HEK293 (cell line): ENCODE measurements at regions not wholly inside any gene's neighbourhood (a gene's known extent, or its start where the extent isn't known, plus 50 kb on each side); places are given as distances from the start of the nearest gene placed in this dataset.

Experiments used
- CTCF ChIA-PET: fragments of 350-600 bp; formaldehyde crosslinking; extraction: SDS; loops from one replicate; lab custom pipeline; 2021; ENCODE audit warnings: antibody characterized with exemption; lab: Yijun Ruan, JAX
- POLR2A ChIA-PET: fragments of 300-600 bp; formaldehyde crosslinking; extraction: SDS; loops from one replicate; lab custom pipeline; 2020; ENCODE audit warnings: antibody characterized with exemption, inconsistent platforms; lab: Yijun Ruan, JAX
- H3K27ac ChIP-seq: fragments of 200-500 bp; sonication (Bioruptor generic); 2 replicates; pipeline ENCODE4 v1.5.1; 2014; ENCODE audit warnings: low read depth, low read length, control low read depth, inconsistent platforms; ENCODE audit errors: extremely low read depth
- H3K36me3 ChIP-seq, 2 experiments: fragments of 200-500 bp in 1 of 2; sonication (Bioruptor generic) in 1 of 2; 1 replicate in 1 of 2; 2 replicates in 1 of 2; pipeline ENCODE4 v1.5.1; 2014 to 2017; ENCODE audit warnings: inconsistent platforms in 2 of 2, low read length in 2 of 2; ENCODE audit not compliant: control insufficient read depth in 2 of 2, insufficient read depth in 1 of 2
- H3K4me1 ChIP-seq: fragments of 200-500 bp; sonication (Bioruptor generic); 2 replicates; pipeline ENCODE4 v1.5.1; 2014; ENCODE audit warnings: mild to moderate bottlenecking, low read length, inconsistent platforms; ENCODE audit not compliant: control insufficient read depth, insufficient read depth
- H3K4me3 ChIP-seq: 2 replicates; pipeline ENCODE4 v1.5.1; 2011; ENCODE audit warnings: low read depth, mild to moderate bottlenecking, control low read depth, low read length, moderate library complexity
- H3K9me3 ChIP-seq: fragments of 200-500 bp; sonication (Bioruptor generic); 2 replicates; pipeline ENCODE4 v1.5.1; 2014; ENCODE audit warnings: low read depth, low read length, inconsistent platforms; ENCODE audit not compliant: control insufficient read depth, insufficient read depth
- EGR2 ChIP-seq: fragments of 450-650 bp; formaldehyde crosslinking; IDR thresholded peaks from 2 replicates; pipeline ENCODE4 v1.5.1; 2016; ENCODE audit warnings: low read depth, missing biosample characterization, missing genetic modification characterization
- HOXA7 ChIP-seq: sonication (generic); formaldehyde crosslinking; IDR thresholded peaks from 2 replicates; pipeline ENCODE4 v1.8.1; 2022; ENCODE audit warnings: missing genetic modification reagents, borderline replicate concordance
- PRDM10 ChIP-seq: fragments of 450-650 bp; formaldehyde crosslinking; IDR thresholded peaks from 2 replicates; pipeline ENCODE4 v1.5.1; 2016; ENCODE audit warnings: missing biosample characterization, missing genetic modification characterization
- PRDM6 ChIP-seq: fragments of 450-650 bp; formaldehyde crosslinking; IDR thresholded peaks from 2 replicates; pipeline ENCODE4 v1.5.1; 2017; ENCODE audit warnings: missing biosample characterization, missing genetic modification characterization
- SETDB1 ChIP-seq: IDR thresholded peaks from one replicate; pipeline ENCODE4 v1.6.1; 2017; ENCODE audit warnings: mild to moderate bottlenecking, low read length, moderate library complexity, mixed read lengths; ENCODE audit not compliant: insufficient read length
- TRIM28 ChIP-seq: IDR thresholded peaks from 2 replicates; pipeline ENCODE4 v1.6.1; 2011; ENCODE audit warnings: low read length, control low read depth, borderline replicate concordance
- ZBTB1 ChIP-seq: fragments of 450-650 bp; formaldehyde crosslinking; IDR thresholded peaks from 2 replicates; pipeline ENCODE4 v1.5.1; 2016; ENCODE audit warnings: missing biosample characterization, missing genetic modification characterization
- ZBTB44 ChIP-seq: fragments of 450-650 bp; IDR thresholded peaks from 2 replicates; pipeline ENCODE4 v1.5.1; 2018; ENCODE audit warnings: missing biosample characterization, mild to moderate bottlenecking, missing genetic modification characterization
- ZFHX2 ChIP-seq: fragments of 450-650 bp; formaldehyde crosslinking; conservative IDR thresholded peaks from 2 replicates; pipeline ENCODE4 v1.5.1; 2016; ENCODE audit warnings: missing biosample characterization, missing genetic modification characterization
- ZNF140 ChIP-seq: fragments of 450-650 bp; formaldehyde crosslinking; IDR thresholded peaks from 2 replicates; pipeline ENCODE4 v1.5.1; 2016; ENCODE audit warnings: missing biosample characterization, missing genetic modification characterization
- ZNF16 ChIP-seq: fragments of 450-650 bp; formaldehyde crosslinking; IDR thresholded peaks from 2 replicates; pipeline ENCODE4 v1.5.1; 2016; ENCODE audit warnings: low read depth, missing biosample characterization, missing genetic modification characterization
- ZNF174 ChIP-seq: fragments of 450-650 bp; formaldehyde crosslinking; IDR thresholded peaks from 2 replicates; pipeline ENCODE4 v1.5.0; 2017; ENCODE audit warnings: missing biosample characterization, mild to moderate bottlenecking, missing genetic modification characterization
- ZNF175 ChIP-seq: fragments of 450-650 bp; formaldehyde crosslinking; IDR thresholded peaks from 2 replicates; pipeline ENCODE4 v1.5.1; 2016; ENCODE audit warnings: missing biosample characterization, missing genetic modification characterization
- ZNF202 ChIP-seq: fragments of 450-650 bp; formaldehyde crosslinking; IDR thresholded peaks from 2 replicates; pipeline ENCODE4 v1.5.1; 2016; ENCODE audit warnings: missing biosample characterization, missing genetic modification characterization, borderline replicate concordance
- ZNF223 ChIP-seq: fragments of 450-650 bp; formaldehyde crosslinking; IDR thresholded peaks from 2 replicates; pipeline ENCODE4 v1.5.1; 2016; ENCODE audit warnings: missing biosample characterization, missing genetic modification characterization
- ZNF274 ChIP-seq, 2 experiments: fragments of 200-500 bp in 1 of 2; fragments of 450-650 bp in 1 of 2; sonication (Bioruptor generic) in 1 of 2; formaldehyde crosslinking in 1 of 2; IDR thresholded peaks; 2 replicates each; pipeline versions ENCODE4 v1.5.1 to v1.6.1; 2014 to 2016; ENCODE audit warnings: borderline replicate concordance in 1 of 2, inconsistent platforms in 1 of 2, low read length in 1 of 2, missing biosample characterization in 1 of 2, missing genetic modification characterization in 1 of 2
- ZNF302 ChIP-seq: fragments of 450-650 bp; formaldehyde crosslinking; IDR thresholded peaks from 2 replicates; pipeline ENCODE4 v1.5.1; 2016; ENCODE audit warnings: missing biosample characterization, missing genetic modification characterization, low read depth
- ZNF394 ChIP-seq: fragments of 450-650 bp; formaldehyde crosslinking; IDR thresholded peaks from 2 replicates; pipeline ENCODE4 v1.5.1; 2016; ENCODE audit warnings: missing biosample characterization, missing genetic modification characterization, mild to moderate bottlenecking, moderate library complexity, borderline replicate concordance
- ZNF426 ChIP-seq: fragments of 450-650 bp; formaldehyde crosslinking; IDR thresholded peaks from 2 replicates; pipeline ENCODE4 v1.5.1; 2017; ENCODE audit warnings: missing biosample characterization, missing genetic modification characterization, mild to moderate bottlenecking, inconsistent platforms, moderate library complexity
- ZNF48 ChIP-seq: fragments of 450-650 bp; formaldehyde crosslinking; IDR thresholded peaks from 2 replicates; pipeline ENCODE4 v1.5.1; 2016; ENCODE audit warnings: missing biosample characterization, missing genetic modification characterization
- ZNF544 ChIP-seq: fragments of 450-650 bp; formaldehyde crosslinking; IDR thresholded peaks from 2 replicates; pipeline ENCODE4 v1.5.0; 2017; ENCODE audit warnings: missing biosample characterization, missing genetic modification characterization
- ZNF561 ChIP-seq: fragments of 450-650 bp; IDR thresholded peaks from 2 replicates; pipeline ENCODE4 v1.5.1; 2018; ENCODE audit warnings: missing biosample characterization, missing genetic modification characterization, borderline replicate concordance
- ZNF777 ChIP-seq: fragments of 450-650 bp; formaldehyde crosslinking; IDR thresholded peaks from 2 replicates; pipeline ENCODE4 v1.5.1; 2017; ENCODE audit warnings: missing biosample characterization, missing genetic modification characterization, borderline replicate concordance
- ZNF830 ChIP-seq: fragments of 450-650 bp; IDR thresholded peaks from 2 replicates; pipeline ENCODE4 v1.5.0; 2018; ENCODE audit warnings: missing biosample characterization, missing genetic modification characterization, low read depth, mild to moderate bottlenecking, moderate library complexity

GRCh38 chr12:58728397-58728796, 191.9 kb downstream of the LRIG3 start:
- Histone ChIP-seq H3K9me3 (no peaks in the 10 kb centered on the region), H3K4me1 (peaks cover 2% of the 10 kb centered on the region; the same call in 1 of the 2 replicates), H3K4me3 (no peak overlapping the region), H3K27ac (no peak overlapping the region), H3K36me3 (no peaks in the 10 kb centered on the region)
- CTCF ChIA-PET: no interaction called here
- POLR2A ChIA-PET: no interaction called here
- TF ChIP-seq PRDM6 (tag by site-specific recombination) (no peak), ZNF561 (tag by site-specific recombination) (no peak), ZBTB44 (tag by site-specific recombination) (no peak), ZNF140 (tag by site-specific recombination) (no peak), HOXA7 (CRISPR knock-in tag) (no peak), ZNF202 (tag by site-specific recombination) (no peak), ZNF302 (no peak), ZNF394 (tag by site-specific recombination) (no peak), ZNF544 (tag by site-specific recombination) (no peak)

- POLR2A ChIA-PET: no interaction called here
- Histone ChIP-seq H3K36me3 (no peaks in the 10 kb centered on the region), H3K27ac (no peak overlapping the region), H3K9me3 (no peaks in the 10 kb centered on the region), H3K4me3 (no peak overlapping the region), H3K4me1 (peaks cover 2% of the 10 kb centered on the region; the same call in 1 of the 2 replicates)
- TF ChIP-seq EGR2: no peak
- TF ChIP-seq ZNF223 (tag by site-specific recombination): no peak
- no peak for TF ChIP-seq ZFHX2 (tag by site-specific recombination)
- no peak for TF ChIP-seq ZNF426 (tag by site-specific recombination)
- TF ChIP-seq ZBTB1: no peak
- no peak for TF ChIP-seq ZNF274 (IDR thresholded peaks at IDR 0.05; ENCODE audit: low read length)
- TF ChIP-seq ZNF274 (tag by site-specific recombination; IDR thresholded peaks at IDR 0.05; ENCODE audit: borderline replicate concordance): no peak
- CTCF ChIA-PET: no interaction called here
Observed at GRCh38 chr12:58731096-58731495, 189.2 kb downstream of the LRIG3 start.

- ChIA-PET POLR2A (no interaction called here), CTCF (interaction anchor here (0.9 kb wide), 1 partner anchor 19 kb away, joined by 5 read pairs; no protein-coding TSS in a partner anchor)
- 0 out of 2 replicates have a peak, but pooled peaks cover 2% of the 10 kb centered on the region for H3K4me1 ChIP-seq
- TF ChIP-seq ZNF777 (tag by site-specific recombination) (no peak), TRIM28 (no peak), ZNF16 (no peak), ZNF830 (tag by site-specific recombination) (no peak), ZNF48 (tag by site-specific recombination) (no peak), PRDM10 (tag by site-specific recombination) (no peak), SETDB1 (no peak), ZNF175 (tag by site-specific recombination) (no peak), ZNF426 (tag by site-specific recombination) (no peak), ZNF174 (tag by site-specific recombination) (no peak)
- H3K27ac ChIP-seq: no peak overlapping the region
- no peak overlapping the region for H3K4me3 ChIP-seq
- H3K36me3 ChIP-seq: no peaks in the 10 kb centered on the region
- H3K9me3 ChIP-seq: no peaks in the 10 kb centered on the region
Observed at GRCh38 chr12:58732894-58733293, 187.4 kb downstream of the LRIG3 start.
